ENCODE measurements at regions not wholly inside any gene's neighbourhood (a gene's known extent, or its start where the extent isn't known, plus 50 kb on each side); places are given as distances from the start of the nearest gene placed in this dataset.

- no peak for TF ChIP-seq EZH2 (IDR thresholded peaks at IDR 0.05; ENCODE audit: borderline replicate concordance, low read length)
- TF ChIP-seq CTCF (conservative IDR thresholded peaks at IDR 0.05 in 1 of 2, IDR thresholded peaks at IDR 0.05 in 1 of 2; ENCODE audit: extremely low read depth in 1 of 2, insufficient read depth in 1 of 2, low read depth in 1 of 2, low read length in 2 of 2) = no peak
These were observed 275.8 kb downstream of the SATB1 start for GRCh38 chr3:18149386-18149785.
